HCT116 (cell line): ENCODE measurements at regions not wholly inside any gene's neighbourhood (a gene's known extent, or its start where the extent isn't known, plus 50 kb on each side); places are given as distances from the start of the nearest gene placed in this dataset.

Experiments used
- ATAC-seq: fragments of 200-7000 bp; cut with Tn5 transposase; 2 replicates; pipeline ENCODE4 v1.9.1; 2020; ENCODE audit warnings: mild to moderate bottlenecking, moderate library complexity
- BruUV-seq: library from RNA; stranded (reverse); fragments of 400-500 nt; replicated peaks from 2 replicates; lab custom pipeline; 2021; lab: Mats Ljungman, UMichigan
- CTCF ChIA-PET: fragments of 300-600 bp; sonication (Branson Sonifier 250); formaldehyde crosslinking; loops from one replicate; lab custom pipeline; 2021; ENCODE audit warnings: antibody characterized with exemption; lab: Charles Lee
- POLR2A ChIA-PET: fragments of 300-600, 350-600 bp; sonication (Branson Sonifier 250); formaldehyde crosslinking; loops from one replicate; lab custom pipeline; 2021; ENCODE audit warnings: antibody characterized with exemption; lab: Charles Lee
- RAD21 ChIA-PET, 2 experiments: fragments of 300-600 bp; sonication (Branson Sonifier 250); formaldehyde crosslinking; loops; one replicate each; lab custom pipeline; 2023; ENCODE audit warnings: low total read pairs in 2 of 2; ENCODE audit not compliant: uncharacterized antibody in 2 of 2, unreplicated experiment in 2 of 2, low non-redundant PET in 1 of 2; lab: Charles Lee
- DNase-seq: peaks from one replicate; pipeline ENCODE4 v3.0.0-alpha.2; 2010; ENCODE audit warnings: low read depth, low spot score
- H2AFZ ChIP-seq: fragments of 200-600 bp; shearing (Covaris generic), sonication (generic); 2 replicates; pipeline ENCODE4 v1.6.1; 2017; ENCODE audit warnings: low read depth, mixed run types, mixed read lengths, antibody characterized with exemption, low read length; ENCODE audit not compliant: poor library complexity, severe bottlenecking
- H3K27ac ChIP-seq: 2 replicates; pipeline ENCODE4 v1.5.1; 2012; ENCODE audit warnings: low read depth, low read length
- H3K27me3 ChIP-seq: fragments of 200-600 bp; sonication (generic); 2 replicates; pipeline ENCODE4 v1.6.1; 2016; ENCODE audit warnings: mixed run types, low read length, mixed read lengths; ENCODE audit not compliant: insufficient read depth
- H3K36me3 ChIP-seq, 2 experiments: fragments of 200-500 bp in 1 of 2; fragments of 200-600 bp in 1 of 2; sonication (Bioruptor generic) in 1 of 2; sonication (generic) in 1 of 2; 2 replicates each; pipeline versions ENCODE4 v1.5.1 to v1.6.1; 2014 to 2016; ENCODE audit warnings: low read length in 2 of 2, inconsistent platforms in 1 of 2, mixed read lengths in 1 of 2, mixed run types in 1 of 2; ENCODE audit not compliant: insufficient read depth in 2 of 2, control insufficient read depth in 1 of 2
- H3K4me1 ChIP-seq, 2 experiments: fragments of 200-600 bp in 1 of 2; sonication (generic) in 1 of 2; 2 replicates each; pipeline versions ENCODE4 v1.5.1 to v1.6.1; 2012 to 2017; ENCODE audit warnings: low read length in 2 of 2, inconsistent platforms in 1 of 2, mild to moderate bottlenecking in 1 of 2, mixed read lengths in 1 of 2, mixed run types in 1 of 2, moderate library complexity in 1 of 2; ENCODE audit not compliant: insufficient read depth in 2 of 2, control insufficient read depth in 1 of 2
- H3K4me2 ChIP-seq: fragments of 200-600 bp; sonication (generic); 2 replicates; pipeline ENCODE4 v1.6.1; 2017; ENCODE audit warnings: mixed run types, low read length, mixed read lengths
- H3K4me3 ChIP-seq, 2 experiments: fragments of 200-600 bp in 1 of 2; sonication (generic) in 1 of 2; replicated peaks in 1 of 2; 2 replicates each; pipeline ENCODE4 v1.5.1; 2011 to 2016; ENCODE audit warnings: low read length in 2 of 2, control low read depth in 1 of 2, low read depth in 1 of 2, mild to moderate bottlenecking in 1 of 2, mixed read lengths in 1 of 2, mixed run types in 1 of 2
- H3K79me2 ChIP-seq: fragments of 200-600 bp; sonication (generic); 2 replicates; pipeline ENCODE4 v1.6.1; 2017; ENCODE audit warnings: mild to moderate bottlenecking, mixed run types, low read length, moderate library complexity, mixed read lengths; ENCODE audit not compliant: insufficient read depth
- H3K9ac ChIP-seq: fragments of 200-600 bp; sonication (generic); 2 replicates; pipeline ENCODE4 v1.6.1; 2016; ENCODE audit warnings: low read length, mixed read lengths
- H3K9me2 ChIP-seq: fragments of 200-600 bp; sonication (generic), shearing (Covaris generic); 2 replicates; pipeline ENCODE4 v1.6.1; 2017; ENCODE audit warnings: mixed run types, mild to moderate bottlenecking, moderate library complexity; ENCODE audit not compliant: insufficient read depth
- H3K9me3 ChIP-seq, 2 experiments: fragments of 200-500 bp in 1 of 2; fragments of 200-600 bp in 1 of 2; sonication (Bioruptor generic) in 1 of 2; sonication (generic) in 1 of 2; 2 replicates each; pipeline ENCODE4 v1.6.1; 2014 to 2017; ENCODE audit warnings: low read length in 2 of 2, mixed read lengths in 2 of 2, inconsistent platforms in 1 of 2, low read depth in 1 of 2, mild to moderate bottlenecking in 1 of 2, mixed run types in 1 of 2, moderate library complexity in 1 of 2; ENCODE audit not compliant: control insufficient read depth in 1 of 2, insufficient read depth in 1 of 2
- H4K20me1 ChIP-seq: fragments of 200-600 bp; sonication (generic), shearing (Covaris generic); 2 replicates; pipeline ENCODE4 v1.6.1; 2017; ENCODE audit warnings: mixed run types, mild to moderate bottlenecking, moderate library complexity; ENCODE audit not compliant: insufficient read depth
- CEBPB ChIP-seq: IDR thresholded peaks from 2 replicates; pipeline ENCODE4 v1.6.1; 2012; ENCODE audit warnings: low read depth
- ELF1 ChIP-seq: IDR thresholded peaks from 2 replicates; pipeline ENCODE4 v1.6.1; 2012; ENCODE audit warnings: low read depth, borderline replicate concordance
- EZH2 ChIP-seq: fragments of 200-600 bp; sonication (generic); IDR thresholded peaks from 2 replicates; pipeline ENCODE4 v1.6.1; 2017; ENCODE audit warnings: antibody characterized with exemption, mixed run types
- EZH2phosphoT487 ChIP-seq: fragments of 200-600 bp; IDR thresholded peaks from 2 replicates; pipeline ENCODE4 v1.6.1; 2018; ENCODE audit warnings: antibody characterized with exemption, borderline replicate concordance
- FOSL1 ChIP-seq: IDR thresholded peaks from 2 replicates; pipeline ENCODE4 v1.6.1; 2012; ENCODE audit warnings: low read depth
- JUND ChIP-seq: IDR thresholded peaks from 2 replicates; pipeline ENCODE4 v1.6.1; 2012
- POLR2A ChIP-seq: IDR thresholded peaks from 2 replicates; pipeline ENCODE4 v1.7.0; 2011; ENCODE audit warnings: borderline replicate concordance; ENCODE audit not compliant: insufficient read depth, insufficient read length; ENCODE audit errors: extremely low read depth
- POLR2AphosphoS5 ChIP-seq: IDR thresholded peaks from 2 replicates; pipeline ENCODE4 v1.6.1; 2011; ENCODE audit warnings: mild to moderate bottlenecking, low read depth, low read length, moderate library complexity
- SIN3A ChIP-seq: IDR thresholded peaks from 2 replicates; pipeline ENCODE4 v1.6.1; 2012; ENCODE audit warnings: low read depth
- SRF ChIP-seq: IDR thresholded peaks from 2 replicates; pipeline ENCODE4 v1.6.1; 2012; ENCODE audit warnings: low read depth
- TCF7L2 ChIP-seq: IDR thresholded peaks from 2 replicates; pipeline ENCODE4 v1.7.0; 2011; ENCODE audit warnings: borderline replicate concordance, inconsistent platforms; ENCODE audit not compliant: insufficient read depth, insufficient read length; ENCODE audit errors: extremely low read depth
- YY1 ChIP-seq: IDR thresholded peaks from 2 replicates; pipeline ENCODE4 v1.6.1; 2011; ENCODE audit warnings: low read length, low read depth, moderate library complexity, mild to moderate bottlenecking; ENCODE audit not compliant: insufficient replicate concordance; ENCODE audit errors: extremely low read depth
- ZBTB33 ChIP-seq: IDR thresholded peaks from 2 replicates; pipeline ENCODE4 v1.6.1; 2011; ENCODE audit warnings: mild to moderate bottlenecking, low read length, moderate library complexity; ENCODE audit not compliant: insufficient replicate concordance; ENCODE audit errors: extremely low read depth
- ZFX ChIP-seq: fragments of 450-650 bp; IDR thresholded peaks from 2 replicates; pipeline ENCODE4 v1.6.1; 2017
- ZNF274 ChIP-seq: fragments of 200-500 bp; sonication (Bioruptor generic); IDR thresholded peaks from 2 replicates; pipeline ENCODE4 v1.6.1; 2014; ENCODE audit warnings: mild to moderate bottlenecking, low read depth, low read length, inconsistent platforms
- intact Hi-C: fragments of 100-400 bp; cut with micrococcal nuclease; formaldehyde crosslinking; loops from 2 replicates; pipeline ENCODE4 v1.10.0; 2022
- TF ChIP-seq, protein P1 (sequence below), 3 experiments: fragments of 200-600 bp in 1 of 3; sonication (generic) in 1 of 3; IDR thresholded peaks in 2 of 3; conservative IDR thresholded peaks in 1 of 3; 2 replicates each; pipeline ENCODE4 v1.5.1; 2012 to 2017; ENCODE audit warnings: low read depth in 2 of 3, low read length in 2 of 3, antibody characterized with exemption in 1 of 3, borderline replicate concordance in 1 of 3, control low read depth in 1 of 3, mild to moderate bottlenecking in 1 of 3, mixed read lengths in 1 of 3, mixed run types in 1 of 3, moderate library complexity in 1 of 3; ENCODE audit not compliant: insufficient read depth in 1 of 3
- TF ChIP-seq, protein P2 (sequence below): IDR thresholded peaks from 2 replicates; pipeline ENCODE4 v1.6.1; 2012

GRCh38 chr5:117473165-117473564 lies 898.5 kb upstream of the SEMA6A start:
- BruUV-seq, result no TSS peak
- H3K9me2 ChIP-seq, result no peaks in the 10 kb centered on the region
- no peaks in the 10 kb centered on the region for H3K36me3 ChIP-seq
- CTCF ChIA-PET, result no interaction called here
- H3K4me2 ChIP-seq, result no peak overlapping the region
- TF ChIP-seq FOSL1 (no peak), ELF1 (no peak), JUND (no peak), TCF7L2 (no peak), SRF (no peak), EZH2phosphoT487 (no peak), CEBPB (no peak), EZH2 (no peak), ZBTB33 (no peak), POLR2AphosphoS5 (no peak), SIN3A (no peak), YY1 (no peak), ZNF274 (no peak), ZFX (no peak), POLR2A (no peak)
- TF ChIP-seq, protein P1, sequence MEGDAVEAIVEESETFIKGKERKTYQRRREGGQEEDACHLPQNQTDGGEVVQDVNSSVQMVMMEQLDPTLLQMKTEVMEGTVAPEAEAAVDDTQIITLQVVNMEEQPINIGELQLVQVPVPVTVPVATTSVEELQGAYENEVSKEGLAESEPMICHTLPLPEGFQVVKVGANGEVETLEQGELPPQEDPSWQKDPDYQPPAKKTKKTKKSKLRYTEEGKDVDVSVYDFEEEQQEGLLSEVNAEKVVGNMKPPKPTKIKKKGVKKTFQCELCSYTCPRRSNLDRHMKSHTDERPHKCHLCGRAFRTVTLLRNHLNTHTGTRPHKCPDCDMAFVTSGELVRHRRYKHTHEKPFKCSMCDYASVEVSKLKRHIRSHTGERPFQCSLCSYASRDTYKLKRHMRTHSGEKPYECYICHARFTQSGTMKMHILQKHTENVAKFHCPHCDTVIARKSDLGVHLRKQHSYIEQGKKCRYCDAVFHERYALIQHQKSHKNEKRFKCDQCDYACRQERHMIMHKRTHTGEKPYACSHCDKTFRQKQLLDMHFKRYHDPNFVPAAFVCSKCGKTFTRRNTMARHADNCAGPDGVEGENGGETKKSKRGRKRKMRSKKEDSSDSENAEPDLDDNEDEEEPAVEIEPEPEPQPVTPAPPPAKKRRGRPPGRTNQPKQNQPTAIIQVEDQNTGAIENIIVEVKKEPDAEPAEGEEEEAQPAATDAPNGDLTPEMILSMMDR (IDR thresholded peaks at IDR 0.05 in 2 of 3, conservative IDR thresholded peaks at IDR 0.05 in 1 of 3; ENCODE audit: borderline replicate concordance in 1 of 3, insufficient read depth in 1 of 3, low read depth in 2 of 3, low read length in 2 of 3), result no peak
- TF ChIP-seq, protein P2, sequence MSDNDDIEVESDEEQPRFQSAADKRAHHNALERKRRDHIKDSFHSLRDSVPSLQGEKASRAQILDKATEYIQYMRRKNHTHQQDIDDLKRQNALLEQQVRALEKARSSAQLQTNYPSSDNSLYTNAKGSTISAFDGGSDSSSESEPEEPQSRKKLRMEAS, result no peak
- TF ChIP-seq, all 23 proteins: peak for 0
- intact Hi-C loops, result no loop called here
- Histone ChIP-seq H3K9ac (no peak overlapping the region), H3K27me3 (no peaks in the 10 kb centered on the region), H3K27ac (no peak overlapping the region), H3K4me3 (no peak overlapping the region), H3K9me3 (no peaks in the 10 kb centered on the region), H3K79me2 (no peaks in the 10 kb centered on the region), H3K4me1 (no peaks in the 10 kb centered on the region), H2AFZ (no peak overlapping the region), H4K20me1 (no peaks in the 10 kb centered on the region)
- no peak for ATAC-seq
- RAD21 ChIA-PET, result no interaction called here
- POLR2A ChIA-PET, result no interaction called here
- DNase-seq, result no peak
